Right lung (tissue), 2 donors: ENCODE measurements at regions not wholly inside any gene's neighbourhood (a gene's known extent, or its start where the extent isn't known, plus 50 kb on each side); places are given as distances from the start of the nearest gene placed in this dataset.
"Not testable (repeated sequence)": the region's sequence is repeated elsewhere in the genome, so short reads cannot be mapped to it uniquely, and the experiment has no call there.

Experiments
- DNase-seq, 2 donors: peaks; one replicate each; pipeline ENCODE4 v3.0.0-alpha.2; 2013

- DNase-seq: no peak
These were observed 51.1 kb upstream of the CRY1 start for GRCh38 chr12:107144441-107144840.

- DNase-seq: no peak
These were observed 51.6 kb upstream of the CRY1 start for GRCh38 chr12:107144990-107145389.

GRCh38 chr12:107145397-107145796 lies 52.0 kb upstream of the CRY1 start:
- DNase-seq: no peak

- DNase-seq: no peak
These were observed 54.8 kb upstream of the CRY1 start for GRCh38 chr12:107148107-107148506.

GRCh38 chr12:107152315-107152714 lies 59.0 kb upstream of the CRY1 start:
- DNase-seq: no peak

- no peak for DNase-seq
These were observed 66.1 kb upstream of the CRY1 start for GRCh38 chr12:107159384-107159900.

- DNase-seq: no peak
These were observed 70.1 kb upstream of the CRY1 start for GRCh38 chr12:107163413-107163812.

- DNase-seq: no peak
These were observed 71.0 kb upstream of the CRY1 start for GRCh38 chr12:107164392-107164791.

- no peak for DNase-seq
These were observed 72.2 kb upstream of the CRY1 start for GRCh38 chr12:107165581-107165980.

- no peak for DNase-seq
These were observed 74.4 kb upstream of the CRY1 start for GRCh38 chr12:107167756-107168155.

- DNase-seq: no peak
These were observed 75.9 kb upstream of the CRY1 start for GRCh38 chr12:107169200-107169599.

- no peak for DNase-seq
These were observed 85.4 kb upstream of the CRY1 start for GRCh38 chr12:107178776-107179175.

GRCh38 chr12:107179871-107180270 lies 86.5 kb upstream of the CRY1 start:
- no peak for DNase-seq

GRCh38 chr12:107180272-107180671 lies 86.9 kb upstream of the CRY1 start:
- no peak for DNase-seq

GRCh38 chr12:107184359-107184930 lies 91.1 kb upstream of the CRY1 start:
- DNase-seq: no peak

GRCh38 chr12:107196681-107197080 lies 103.3 kb upstream of the CRY1 start:
- no peak for DNase-seq

- DNase-seq: no peak
These were observed 107.0 kb upstream of the CRY1 start for GRCh38 chr12:107200394-107200793.

GRCh38 chr12:107207931-107208525 lies 114.7 kb upstream of the CRY1 start:
- DNase-seq: no peak

- not testable (repeated sequence) for DNase-seq
These were observed 116.4 kb upstream of the CRY1 start for GRCh38 chr12:107209700-107210099.

GRCh38 chr12:107214373-107214773 lies 121.0 kb upstream of the CRY1 start:
- DNase-seq: not testable (repeated sequence)

GRCh38 chr12:107216411-107216810 lies 123.1 kb upstream of the CRY1 start:
- DNase-seq: not testable (repeated sequence)

- DNase-seq: no peak
These were observed 126.0 kb upstream of the CRY1 start for GRCh38 chr12:107219301-107219700.

GRCh38 chr12:107221913-107222312 lies 128.6 kb upstream of the CRY1 start:
- DNase-seq: no peak

GRCh38 chr12:107223821-107224220 lies 130.5 kb upstream of the CRY1 start:
- no peak for DNase-seq
